ENCODE measurements at regions not wholly inside any gene's neighbourhood (a gene's known extent, or its start where the extent isn't known, plus 50 kb on each side); places are given as distances from the start of the nearest gene placed in this dataset.
"Not testable (repeated sequence)": the region's sequence is repeated elsewhere in the genome, so short reads cannot be mapped to it uniquely, and the experiment has no call there.

DNA sequence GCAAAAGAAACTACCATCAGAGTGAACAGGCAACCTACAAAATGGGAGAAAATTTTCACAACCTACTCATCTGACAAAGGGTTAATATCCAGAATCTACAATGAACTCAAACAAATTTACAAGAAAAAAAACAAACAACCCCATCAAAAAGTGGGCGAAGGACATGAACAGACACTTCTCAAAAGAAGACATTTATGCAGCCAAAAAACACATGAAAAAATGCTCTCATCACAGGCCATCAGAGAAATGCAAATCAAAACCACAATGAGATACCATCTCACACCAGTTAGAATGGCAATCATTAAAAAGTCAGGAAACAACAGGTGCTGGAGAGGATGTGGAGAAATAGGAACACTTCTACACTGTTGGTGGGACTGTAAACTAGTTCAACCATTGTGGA lies 170.1 kb downstream of the MEX3B start:
- DNase-seq (ENCODE audit: low spot score in 2 of 2); FAIRE-seq: not testable (repeated sequence)

DNA sequence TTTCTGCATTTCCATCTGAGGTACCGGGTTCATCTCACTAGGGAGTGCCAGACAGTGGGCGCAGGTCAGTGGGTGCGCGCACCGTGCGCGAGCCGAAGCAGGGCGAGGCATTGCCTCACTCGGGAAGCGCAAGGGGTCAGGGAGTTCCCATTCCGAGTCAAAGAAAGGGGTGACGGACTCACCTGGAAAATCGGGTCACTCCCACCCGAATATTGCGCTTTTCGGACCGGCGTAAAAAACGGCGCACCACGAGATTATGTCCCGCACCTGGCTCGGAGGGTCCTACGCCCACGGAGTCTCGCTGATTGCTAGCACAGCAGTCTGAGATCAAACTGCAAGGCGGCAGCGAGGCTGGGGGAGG lies 175.1 kb downstream of the MEX3B start:
- DNase-seq (ENCODE audit: low spot score in 2 of 2); FAIRE-seq: not testable (repeated sequence)

DNA sequence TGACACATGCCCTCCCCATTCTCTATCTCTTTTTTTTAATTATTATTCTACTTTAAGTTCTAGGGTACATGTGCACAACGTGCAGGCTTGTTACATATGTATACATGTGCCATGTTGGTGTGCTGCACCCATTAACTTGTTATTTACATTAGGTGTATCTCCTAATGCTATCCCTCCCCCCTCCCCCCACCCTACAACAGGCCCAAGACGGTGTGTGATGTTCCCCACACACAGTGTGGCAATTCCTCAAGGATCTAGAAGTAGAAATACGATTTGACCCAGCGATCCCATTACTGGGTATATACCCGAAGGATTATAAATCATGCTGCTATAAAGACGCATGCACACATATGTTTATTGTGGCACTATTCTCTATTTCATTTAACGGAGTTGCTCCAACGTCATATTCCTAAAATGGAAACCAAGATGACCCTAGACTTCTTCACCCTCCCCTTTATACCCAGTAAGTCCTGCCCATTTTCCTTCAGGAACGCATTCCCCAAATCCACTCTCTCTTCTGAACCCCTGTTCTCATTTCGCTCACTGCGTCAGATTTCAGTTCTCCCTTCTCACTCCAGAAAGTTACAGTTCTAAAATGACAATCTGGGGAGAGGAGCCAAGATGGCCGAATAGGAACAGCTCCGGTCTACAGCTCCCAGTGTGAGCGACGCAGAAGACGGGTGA lies 175.6 kb downstream of the MEX3B start:
- not testable (repeated sequence) for DNase-seq (ENCODE audit: low spot score in 2 of 2); FAIRE-seq

DNA sequence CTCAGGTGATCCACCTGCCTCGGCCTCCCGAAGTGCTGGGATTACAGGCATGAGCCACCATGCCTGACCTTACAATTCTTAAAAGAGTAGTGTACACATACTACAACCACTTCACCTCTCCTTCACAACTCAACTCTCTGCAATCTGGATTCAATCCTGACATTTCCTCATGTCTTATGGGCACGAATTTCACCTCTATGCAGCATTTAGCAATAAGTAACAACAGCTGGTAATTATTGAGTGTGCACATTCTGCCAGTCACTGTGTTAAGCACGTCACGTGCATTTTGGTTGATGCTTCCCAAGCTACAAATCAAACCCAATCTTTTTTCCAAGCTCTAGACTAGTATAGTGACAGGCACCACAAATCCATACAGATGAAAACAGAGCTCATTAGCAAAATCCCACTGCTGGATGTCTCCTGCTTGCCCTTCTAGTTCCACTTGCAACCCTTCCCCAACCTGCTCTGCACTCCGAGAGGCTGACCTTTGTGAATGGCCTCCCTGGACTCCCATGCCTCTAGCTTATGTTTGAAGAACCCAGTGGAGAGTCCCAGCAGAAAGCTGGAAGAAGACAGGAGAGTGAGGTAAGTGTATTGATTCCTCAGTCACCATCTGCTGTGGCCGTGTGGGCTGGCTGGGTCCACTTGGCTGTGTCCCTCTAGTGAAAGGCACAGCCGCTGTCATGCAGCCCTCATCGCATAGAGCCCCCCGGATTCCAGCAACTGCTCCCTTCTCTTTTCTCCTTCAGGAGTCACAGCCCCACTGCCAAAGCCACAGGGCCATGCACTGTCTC lies 176.5 kb downstream of the MEX3B start:
- FAIRE-seq: no peak
- DNase-seq (ENCODE audit: low spot score in 2 of 2): no peak

DNA sequence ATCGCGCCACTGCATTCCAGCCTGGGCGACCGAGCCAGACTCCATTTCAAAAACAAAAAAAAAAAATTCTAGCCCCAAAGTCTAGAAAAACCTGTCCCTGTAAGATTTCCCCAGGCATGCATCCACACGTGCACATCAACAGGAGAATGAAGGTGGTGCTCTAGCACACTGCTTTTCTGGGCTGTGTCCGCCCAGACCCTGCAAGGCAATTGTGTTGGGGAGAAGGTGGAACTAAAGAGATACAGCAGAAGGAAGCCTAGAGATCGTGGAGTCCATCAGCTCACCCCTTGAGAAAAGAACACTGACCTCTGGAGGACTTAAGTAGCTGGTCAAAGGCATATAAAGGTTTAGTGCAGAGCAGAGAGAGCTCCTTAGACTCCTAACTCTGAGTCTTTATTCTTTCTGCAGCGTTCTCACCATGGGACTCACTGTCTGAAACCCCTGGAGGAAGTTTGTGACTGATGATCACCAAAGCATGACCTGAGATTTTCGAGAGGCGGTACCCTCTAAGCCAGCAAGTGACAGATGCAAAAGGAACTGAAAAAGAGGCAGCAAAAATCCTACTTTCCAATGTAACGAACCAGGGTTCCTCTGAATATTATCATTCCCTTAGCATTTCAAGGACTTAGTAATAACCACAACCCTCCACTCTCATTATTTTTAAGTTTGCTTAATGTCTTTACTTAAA lies 179.8 kb downstream of the MEX3B start:
- FAIRE-seq: no peak
- DNase-seq (ENCODE audit: low spot score in 2 of 2): no peak

DNA sequence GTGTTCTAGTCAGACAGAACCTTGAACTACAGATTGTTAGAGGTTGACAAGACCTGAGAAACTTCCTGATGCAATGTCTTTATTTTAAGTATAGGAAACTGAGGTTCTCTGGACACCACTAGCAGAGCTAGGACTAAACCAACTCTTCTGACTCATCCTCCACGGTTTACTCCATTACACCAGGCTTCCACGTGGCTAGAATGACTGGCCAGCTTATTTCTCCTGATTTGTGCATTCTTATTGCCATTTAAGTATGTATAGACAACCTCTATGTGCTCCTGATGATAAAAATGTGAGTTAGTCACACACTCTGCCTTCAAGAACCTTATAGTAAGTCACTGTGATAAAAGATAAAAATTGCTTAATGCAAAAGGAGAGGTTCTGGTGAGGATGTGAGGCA lies 182.7 kb downstream of the MEX3B start:
- no peak for DNase-seq (ENCODE audit: low spot score in 2 of 2)
- FAIRE-seq: no peak

DNA sequence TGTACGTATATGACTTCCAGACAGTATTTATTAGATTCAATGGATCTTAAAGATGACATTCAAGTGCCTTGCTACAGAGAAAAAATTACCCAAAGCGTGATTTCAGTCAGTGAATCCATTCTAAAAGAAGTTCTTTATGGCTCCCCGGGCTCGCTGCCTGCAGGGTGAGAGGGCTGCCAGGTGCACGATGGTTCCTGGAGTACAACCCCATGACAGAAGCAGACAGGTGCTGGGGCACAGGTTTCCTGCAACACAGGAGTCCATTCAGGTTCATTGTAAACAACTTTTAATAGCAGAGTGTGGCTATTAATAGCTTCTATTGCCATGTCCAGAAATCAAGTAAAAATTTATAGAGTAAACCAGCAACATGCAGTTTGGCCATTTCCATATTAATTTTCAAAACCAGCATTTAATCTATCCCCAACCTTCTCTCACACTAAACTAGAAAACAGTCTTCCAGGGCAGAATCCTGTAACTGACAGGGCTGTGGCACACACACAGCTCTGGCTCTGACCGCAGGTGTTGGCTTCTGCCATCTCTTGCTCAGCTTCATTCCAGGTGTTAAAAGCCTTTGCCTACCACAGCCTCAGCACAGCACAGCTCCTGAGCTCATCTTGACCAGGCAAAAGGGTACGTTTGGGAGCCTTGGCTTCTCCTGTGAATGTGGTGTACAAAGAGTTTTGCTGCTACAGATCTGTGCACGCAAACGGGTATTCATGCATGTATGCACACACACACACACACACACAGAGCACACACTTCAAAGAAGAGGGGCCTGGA lies 185.9 kb downstream of the MEX3B start:
- FAIRE-seq: no peak
- DNase-seq (ENCODE audit: low spot score in 2 of 2): no peak

DNA sequence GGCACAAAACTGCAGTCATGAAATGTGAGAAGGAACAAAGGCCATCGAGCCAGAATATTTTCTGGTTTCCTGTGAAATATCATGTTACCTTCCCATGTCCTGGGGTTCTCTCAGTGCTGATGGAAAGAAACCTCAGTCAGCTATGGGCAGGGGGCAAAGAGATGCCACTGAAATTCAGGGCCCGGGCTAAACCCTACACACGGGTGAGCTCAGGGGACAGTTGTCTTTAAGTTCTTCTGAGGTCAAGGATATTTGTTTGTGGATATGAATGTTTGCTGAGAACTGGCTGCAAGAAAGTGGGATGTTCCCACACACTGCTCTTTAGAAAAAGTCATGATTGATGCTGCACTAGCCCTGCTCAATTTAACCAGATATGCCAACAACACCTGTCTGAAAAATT lies 187.2 kb downstream of the MEX3B start:
- no peak for DNase-seq (ENCODE audit: low spot score in 2 of 2)
- FAIRE-seq: no peak

DNA sequence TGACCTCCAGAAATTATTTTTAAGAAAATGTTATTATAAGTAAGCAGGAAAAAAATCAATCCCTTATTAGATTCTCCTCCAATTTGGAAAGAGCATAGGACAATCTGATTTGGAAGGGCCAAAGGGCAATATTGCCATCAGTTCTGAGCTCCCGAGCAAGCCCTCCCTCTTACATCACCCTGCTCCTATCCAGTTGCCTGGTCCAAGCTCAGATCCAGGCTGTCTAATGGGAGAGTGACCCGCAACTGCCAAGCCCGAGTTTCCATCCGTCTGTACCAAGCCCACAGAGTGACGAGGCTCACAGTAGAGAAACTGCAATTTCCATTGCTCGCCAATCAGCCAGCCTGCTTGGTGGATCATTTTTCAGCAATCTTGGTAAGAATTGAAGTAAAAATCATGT lies 187.7 kb downstream of the MEX3B start:
- no peak for FAIRE-seq
- no peak for DNase-seq (ENCODE audit: low spot score in 2 of 2)

DNA sequence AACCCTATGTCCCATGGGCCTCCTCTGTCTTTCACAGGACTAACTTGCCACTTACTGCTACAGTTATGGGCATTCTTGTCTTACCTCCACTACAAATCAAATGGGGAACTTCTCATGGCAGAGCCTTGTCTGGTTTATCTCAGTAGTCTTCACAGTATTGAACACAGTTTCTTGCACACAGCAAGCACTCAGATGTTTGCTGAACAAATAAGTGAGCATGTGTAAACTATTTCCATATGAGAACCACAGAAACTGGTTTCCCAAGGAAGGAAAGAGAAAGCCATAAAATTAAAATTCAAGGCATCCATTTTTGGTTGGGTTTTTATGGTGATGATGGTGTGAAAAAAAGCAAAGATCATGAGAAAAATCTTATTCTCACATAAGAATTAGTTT lies 189.2 kb downstream of the MEX3B start:
- DNase-seq (ENCODE audit: low spot score in 2 of 2): no peak
- no peak for FAIRE-seq

DNA sequence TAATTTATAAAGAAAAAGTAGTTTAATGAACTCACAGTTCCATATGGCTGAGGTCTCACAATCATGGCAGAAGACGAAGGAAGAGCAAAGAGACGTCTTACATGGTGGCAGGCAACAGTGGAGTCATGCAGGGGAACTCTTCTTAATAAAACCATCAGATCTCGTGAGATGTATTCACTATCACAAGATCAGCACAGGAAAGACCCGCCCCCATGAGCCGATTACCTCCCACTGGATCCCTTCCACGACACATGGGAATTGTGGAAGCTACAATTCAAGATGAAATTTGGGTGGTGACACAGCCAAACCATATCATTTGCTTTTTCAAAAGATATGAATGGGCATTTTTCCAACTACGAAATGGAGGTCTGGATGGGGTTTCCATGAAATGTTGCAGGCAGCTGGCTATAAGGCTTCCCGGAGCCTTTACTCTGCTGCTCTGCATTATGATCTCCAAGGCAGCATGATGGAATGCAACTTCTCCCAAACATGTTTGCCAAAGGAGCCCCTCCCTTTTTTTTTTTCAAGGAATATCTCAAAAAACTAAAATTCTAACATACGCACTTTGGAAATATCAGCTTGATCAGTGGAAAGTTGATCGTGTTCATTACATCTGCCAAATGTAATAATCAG lies 189.7 kb downstream of the MEX3B start:
- FAIRE-seq (no peak), DNase-seq (ENCODE audit: low spot score in 2 of 2) (no peak)

DNA sequence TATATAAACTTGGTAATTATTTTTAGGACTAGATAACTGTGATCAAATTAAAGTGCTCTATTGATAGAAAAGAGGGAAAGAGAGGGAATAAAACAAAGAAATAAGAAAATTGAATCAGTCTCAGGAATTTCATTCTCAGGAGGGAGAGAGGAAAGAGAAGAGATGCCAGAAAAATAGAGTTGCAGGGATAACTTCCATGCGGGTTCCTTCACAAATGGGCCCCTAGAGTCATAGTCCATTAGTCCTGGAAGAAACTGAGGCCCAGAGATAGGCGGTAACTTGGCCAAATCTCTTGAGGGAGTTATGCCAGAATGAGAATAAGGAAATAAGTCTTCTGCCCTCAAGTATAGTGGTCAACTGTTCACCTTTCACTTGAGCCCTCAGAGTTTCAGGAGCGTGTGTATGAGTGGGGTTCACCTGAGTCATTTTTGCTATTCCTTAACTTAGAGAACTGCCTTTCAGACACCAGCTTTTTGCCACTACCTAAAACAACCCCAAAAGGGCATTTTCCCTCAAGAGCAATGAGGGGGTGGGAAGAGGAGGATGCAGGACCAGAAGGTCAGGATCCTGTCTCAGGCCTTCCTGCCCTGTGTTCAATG lies 192.6 kb downstream of the MEX3B start:
- FAIRE-seq: no peak
- no peak for DNase-seq (ENCODE audit: low spot score in 2 of 2)

DNA sequence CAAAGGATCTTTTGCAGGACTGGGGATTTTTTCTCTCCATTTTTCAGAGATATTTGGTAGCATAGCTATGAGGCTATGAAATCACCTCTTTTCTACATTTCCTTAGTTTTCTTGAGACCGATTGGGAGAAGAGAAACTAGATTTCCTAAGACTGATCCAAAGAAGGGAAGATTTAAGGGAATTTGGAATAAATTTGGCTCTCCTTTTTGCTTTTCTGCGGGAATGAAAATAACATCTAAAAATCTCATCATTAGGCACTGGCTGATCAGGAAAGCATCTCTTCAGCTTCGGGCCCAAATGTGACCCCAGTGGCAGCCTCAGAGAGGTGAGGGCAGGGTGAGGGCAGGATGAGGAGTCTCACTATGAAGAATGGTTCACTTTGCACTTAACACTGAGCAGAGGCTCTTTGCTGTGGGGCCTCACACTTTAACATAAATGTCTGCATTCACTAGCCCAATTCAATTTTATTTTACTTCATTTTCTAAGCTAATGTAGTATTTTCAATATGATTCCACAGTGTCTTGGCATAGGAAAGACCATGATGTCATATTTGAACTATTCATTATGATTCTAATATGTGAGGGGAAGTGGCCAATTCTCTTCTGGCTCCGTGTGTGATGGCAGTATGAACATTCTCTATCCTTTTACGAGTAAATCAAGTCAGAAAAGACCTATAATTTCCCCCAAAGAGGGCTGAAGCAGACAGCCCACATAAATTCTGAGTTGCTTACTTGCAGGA lies 193.2 kb downstream of the MEX3B start:
- DNase-seq (ENCODE audit: low spot score in 2 of 2): no peak
- no peak for FAIRE-seq

DNA sequence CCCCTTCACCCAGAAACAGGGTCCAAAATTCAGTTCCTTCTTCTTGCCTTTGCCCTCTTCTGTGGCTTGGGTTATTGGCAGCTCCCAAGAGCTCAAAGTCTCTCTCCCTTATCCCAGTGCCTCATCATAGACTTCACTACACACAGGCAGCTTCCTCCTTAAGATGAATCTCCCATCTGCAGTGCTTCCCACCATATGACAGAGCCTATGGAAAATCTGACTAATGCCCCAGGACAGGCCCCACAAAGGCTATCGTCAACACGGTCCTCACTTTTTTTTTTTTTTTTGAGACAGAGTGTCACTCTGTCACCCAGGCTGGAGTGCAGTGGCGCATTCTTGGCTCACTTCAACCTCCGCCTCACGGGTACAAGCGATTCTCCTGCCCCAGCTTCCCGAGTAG lies 194.1 kb downstream of the MEX3B start:
- no peak for DNase-seq (ENCODE audit: low spot score in 2 of 2)
- no peak for FAIRE-seq

DNA sequence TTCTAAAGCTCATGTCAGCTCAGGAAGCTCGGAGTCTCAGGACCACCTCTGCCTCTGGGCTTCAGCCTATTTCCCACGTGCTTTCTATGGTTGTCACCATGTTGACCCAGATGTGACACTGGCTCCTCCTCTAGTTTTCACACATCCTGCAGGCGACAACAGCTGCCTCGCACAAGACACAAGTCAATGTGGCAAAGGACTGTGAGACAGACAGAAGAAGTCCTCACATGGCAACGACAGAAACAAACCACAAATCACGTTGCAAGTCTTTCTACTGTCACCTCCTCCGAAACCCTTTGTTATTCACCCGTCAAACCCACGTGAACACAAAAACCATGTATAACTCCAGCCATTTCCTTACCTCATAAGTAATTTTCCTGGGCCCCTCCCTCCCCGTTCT lies 194.5 kb downstream of the MEX3B start:
- FAIRE-seq (no peak), DNase-seq (ENCODE audit: low spot score in 2 of 2) (no peak)

DNA sequence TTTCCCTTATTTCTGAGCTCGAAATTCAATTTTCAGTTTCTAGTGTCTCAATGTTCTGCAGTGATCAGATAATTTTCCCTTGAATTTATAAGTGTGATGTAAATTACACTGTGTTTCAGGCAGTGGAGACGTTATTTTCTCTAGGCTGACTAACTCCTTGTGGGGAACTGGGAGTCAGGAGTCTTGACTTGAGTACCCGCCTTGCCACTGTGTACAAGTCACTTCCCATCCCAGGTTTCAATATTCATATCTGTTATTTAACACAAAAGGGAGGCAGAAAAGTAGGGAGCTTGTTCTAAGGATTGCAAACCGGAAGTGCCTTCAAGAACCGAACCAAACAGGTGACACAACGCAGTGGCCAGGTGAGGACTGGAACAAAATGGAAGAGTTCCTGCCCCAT lies 196.5 kb downstream of the MEX3B start:
- FAIRE-seq (no peak), DNase-seq (ENCODE audit: low spot score in 2 of 2) (no peak)

DNA sequence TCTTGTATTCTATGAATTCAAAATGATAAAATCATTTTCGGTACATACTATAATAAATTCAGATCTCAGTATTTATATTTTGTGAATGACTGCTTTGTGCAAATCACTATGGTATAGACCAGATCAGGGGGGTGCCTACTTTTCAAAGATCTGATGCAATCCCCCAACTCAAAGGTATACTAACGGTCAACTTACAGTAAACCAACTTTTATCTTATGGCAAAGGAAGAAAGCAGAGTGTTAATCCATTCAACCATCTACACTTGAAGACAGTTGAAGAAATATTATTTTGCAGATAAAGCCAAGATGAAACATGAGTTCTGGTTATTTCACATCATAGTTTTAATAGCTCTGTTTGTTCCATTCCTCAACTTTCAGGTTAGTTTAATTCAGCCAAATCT lies 197.1 kb downstream of the MEX3B start:
- FAIRE-seq: no peak

DNA sequence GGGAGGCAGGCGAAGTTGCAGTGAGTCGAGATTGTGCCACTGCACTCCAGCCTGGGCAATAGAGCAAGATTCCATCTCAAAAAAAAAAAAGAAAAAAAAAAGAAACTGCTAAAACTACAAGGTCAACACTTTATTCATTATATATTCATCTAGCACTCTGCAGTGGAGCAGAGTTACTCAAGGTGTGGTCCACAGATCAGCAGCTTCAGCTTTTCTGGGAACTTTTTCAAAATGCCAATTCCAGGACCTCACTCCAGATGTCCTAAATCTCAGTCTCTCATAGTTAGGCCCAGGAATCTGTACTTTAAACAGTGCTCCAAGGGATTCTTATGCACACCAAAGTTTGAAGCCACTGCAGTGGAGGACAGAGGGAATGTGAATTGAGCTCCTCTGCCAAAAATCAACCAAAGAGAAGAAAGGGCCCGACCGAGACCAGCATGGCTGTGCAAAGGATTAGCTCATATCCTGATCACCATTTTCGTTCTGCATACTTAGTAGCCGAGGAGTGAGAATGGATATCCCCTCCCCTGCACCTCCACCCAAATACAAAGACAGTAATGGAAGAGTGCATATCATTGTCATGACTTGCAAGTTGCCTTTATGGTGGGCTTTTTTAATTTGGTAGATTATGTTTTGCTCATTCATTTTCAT lies 201.9 kb downstream of the MEX3B start:
- FAIRE-seq: no peak
- no peak for DNase-seq (ENCODE audit: low spot score in 2 of 2)

More for the DNA sequence above, 197.1 kb downstream of the MEX3B start:
- DNase-seq (ENCODE audit: low spot score in 2 of 2): no peak

DNA sequence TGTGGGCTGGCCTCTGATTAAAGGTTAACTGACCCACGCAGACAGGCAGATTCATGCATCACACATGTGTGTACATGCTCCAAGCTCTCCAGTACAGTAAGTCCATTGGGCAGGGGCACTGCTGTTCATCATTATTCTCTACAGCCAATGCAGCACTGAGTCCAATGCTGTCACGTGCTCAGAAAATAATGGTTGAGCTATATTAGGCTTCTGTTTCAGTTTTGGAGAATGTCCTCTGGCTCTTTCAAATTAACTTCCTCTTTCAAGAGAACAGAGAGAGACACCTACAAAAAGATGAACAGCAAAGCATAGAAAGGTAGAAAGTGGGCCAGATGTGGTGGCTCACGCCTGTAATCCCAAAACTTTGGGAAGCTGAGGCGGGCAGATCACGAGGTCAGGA lies 202.6 kb downstream of the MEX3B start:
- FAIRE-seq (no peak), DNase-seq (ENCODE audit: low spot score in 2 of 2) (no peak)
